ENCODE measurements at regions not wholly inside any gene's neighbourhood (a gene's known extent, or its start where the extent isn't known, plus 50 kb on each side); places are given as distances from the start of the nearest gene placed in this dataset.

DNA sequence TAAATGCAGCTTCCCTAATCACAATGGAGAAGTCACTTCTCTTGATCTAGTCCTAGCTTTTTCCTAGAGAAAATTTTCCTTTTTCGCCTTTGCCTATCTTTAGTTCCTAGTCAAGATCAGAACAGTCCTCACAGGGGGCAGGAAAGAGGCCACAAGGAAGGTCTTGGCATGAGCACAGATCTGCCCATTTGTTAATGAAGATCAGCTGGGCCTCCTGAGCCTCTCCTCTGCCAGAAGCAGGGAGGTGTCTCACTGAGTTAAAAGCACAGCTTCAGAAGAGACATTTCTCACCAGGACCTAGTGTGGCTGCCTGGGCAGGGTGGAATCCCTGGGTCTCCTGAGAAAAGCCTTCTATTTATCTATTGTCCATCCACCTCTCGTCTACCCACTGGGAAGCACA is 357.8 kb downstream of the TMEM38B start:
- TF ChIP-seq EZH2 (IDR thresholded peaks at IDR 0.05) (no peak), EZH2phosphoT487 (IDR thresholded peaks at IDR 0.05) (no peak)
- TF ChIP-seq, protein P1, sequence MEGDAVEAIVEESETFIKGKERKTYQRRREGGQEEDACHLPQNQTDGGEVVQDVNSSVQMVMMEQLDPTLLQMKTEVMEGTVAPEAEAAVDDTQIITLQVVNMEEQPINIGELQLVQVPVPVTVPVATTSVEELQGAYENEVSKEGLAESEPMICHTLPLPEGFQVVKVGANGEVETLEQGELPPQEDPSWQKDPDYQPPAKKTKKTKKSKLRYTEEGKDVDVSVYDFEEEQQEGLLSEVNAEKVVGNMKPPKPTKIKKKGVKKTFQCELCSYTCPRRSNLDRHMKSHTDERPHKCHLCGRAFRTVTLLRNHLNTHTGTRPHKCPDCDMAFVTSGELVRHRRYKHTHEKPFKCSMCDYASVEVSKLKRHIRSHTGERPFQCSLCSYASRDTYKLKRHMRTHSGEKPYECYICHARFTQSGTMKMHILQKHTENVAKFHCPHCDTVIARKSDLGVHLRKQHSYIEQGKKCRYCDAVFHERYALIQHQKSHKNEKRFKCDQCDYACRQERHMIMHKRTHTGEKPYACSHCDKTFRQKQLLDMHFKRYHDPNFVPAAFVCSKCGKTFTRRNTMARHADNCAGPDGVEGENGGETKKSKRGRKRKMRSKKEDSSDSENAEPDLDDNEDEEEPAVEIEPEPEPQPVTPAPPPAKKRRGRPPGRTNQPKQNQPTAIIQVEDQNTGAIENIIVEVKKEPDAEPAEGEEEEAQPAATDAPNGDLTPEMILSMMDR (IDR thresholded peaks at IDR 0.05) = no peak

All from neural progenitor cell (in vitro differentiated cells).